ENCODE measurements at regions not wholly inside any gene's neighbourhood (a gene's known extent, or its start where the extent isn't known, plus 50 kb on each side); places are given as distances from the start of the nearest gene placed in this dataset.
"Not testable (repeated sequence)": the region's sequence is repeated elsewhere in the genome, so short reads cannot be mapped to it uniquely, and the experiment has no call there.

DNA sequence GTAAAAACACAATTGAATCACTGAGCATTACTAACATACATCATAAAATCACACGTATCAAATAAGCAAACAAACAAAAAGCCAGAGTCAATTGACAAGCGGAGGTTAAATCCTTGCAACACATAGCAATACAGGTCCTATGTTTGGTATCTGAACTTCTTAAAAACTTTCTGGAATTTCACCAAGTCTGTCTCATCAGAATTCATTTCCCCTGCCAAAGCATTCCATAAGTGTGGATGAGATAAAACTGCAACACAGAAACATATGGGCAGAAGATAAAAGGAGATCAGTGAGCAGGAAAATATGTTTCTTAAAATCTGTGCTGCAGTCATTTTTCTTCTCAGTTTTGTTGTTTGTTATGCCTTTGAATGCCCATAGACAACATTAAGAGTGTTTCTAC lies 1155.5 kb downstream of the TBL1XR1 start:
- H3K9me2 ChIP-seq (ENCODE audit: insufficient read depth) = no peaks in the 10 kb centered on the region
- 65 to 76% methylated on average over 2 of the region's 2 CpGs for WGBS, 2 experiments (ENCODE audit: low coverage in 1 of 2, low lambda C conversion rate in 2 of 2, missing lambda C conversion rate in 2 of 2)
- H2AFZ ChIP-seq = no peak overlapping the region; the same call in 1 of the 2 replicates
- in situ Hi-C loops (cut with MboI) = no loop called here
- no peaks in the 10 kb centered on the region for H3K79me2 ChIP-seq (ENCODE audit: insufficient read depth)
- H3K27me3 ChIP-seq (replicated peaks; ENCODE audit: insufficient read depth) = no peaks in the 10 kb centered on the region
- no peaks in the 10 kb centered on the region for H3F3A ChIP-seq (ENCODE audit: insufficient read depth)
- no peak overlapping the region for H3K4me3 ChIP-seq
- peaks cover 11% of the 10 kb centered on the region for H3K4me1 ChIP-seq (ENCODE audit: insufficient read depth)
- H3K4me2 ChIP-seq (ENCODE audit: unreplicated experiment) = peak overlapping the region; percentile 27
- no peak overlapping the region for H3K27ac ChIP-seq
- H3K36me3 ChIP-seq (ENCODE audit: low read depth) = no peaks in the 10 kb centered on the region
- H3K9me3 ChIP-seq (ENCODE audit: low read depth) = no peaks in the 10 kb centered on the region
- H3K9ac ChIP-seq = no peak overlapping the region
- TF ChIP-seq EZH2phosphoT487 (IDR thresholded peaks at IDR 0.05; ENCODE audit: insufficient read depth, low read depth) (no peak), EZH2 (IDR thresholded peaks at IDR 0.05; ENCODE audit: insufficient read depth, poor library complexity, severe bottlenecking) (no peak)
- peak; percentile 43 for DNase-seq
- H4K20me1 ChIP-seq (ENCODE audit: insufficient read depth) = no peaks in the 10 kb centered on the region

- DNase-seq = no peak
- Histone ChIP-seq H3K79me2 (ENCODE audit: insufficient read depth) (no peaks in the 10 kb centered on the region), H3F3A (ENCODE audit: insufficient read depth) (no peaks in the 10 kb centered on the region), H3K27me3 (replicated peaks; ENCODE audit: insufficient read depth) (no peaks in the 10 kb centered on the region), H2AFZ (no peak overlapping the region), H3K36me3 (ENCODE audit: low read depth) (no peaks in the 10 kb centered on the region), H3K27ac (no peak overlapping the region), H3K9me3 (ENCODE audit: low read depth) (no peaks in the 10 kb centered on the region), H3K4me2 (ENCODE audit: unreplicated experiment) (no peak overlapping the region), H3K4me1 (ENCODE audit: insufficient read depth) (peaks cover 11% of the 10 kb centered on the region), H3K4me3 (no peak overlapping the region), H3K9ac (no peak overlapping the region), H4K20me1 (ENCODE audit: insufficient read depth) (no peaks in the 10 kb centered on the region), H3K9me2 (ENCODE audit: insufficient read depth) (no peaks in the 10 kb centered on the region)
- no peak for TF ChIP-seq EZH2phosphoT487 (IDR thresholded peaks at IDR 0.05; ENCODE audit: insufficient read depth, low read depth)
- no peak for TF ChIP-seq EZH2 (IDR thresholded peaks at IDR 0.05; ENCODE audit: insufficient read depth, poor library complexity, severe bottlenecking)
- in situ Hi-C loops (cut with MboI) = no loop called here
- 92 to 93% methylated on average over 4 of the region's 4 CpGs for WGBS, 2 experiments (ENCODE audit: low coverage in 1 of 2, low lambda C conversion rate in 2 of 2, missing lambda C conversion rate in 2 of 2)
These were observed 1156.1 kb downstream of the TBL1XR1 start for GRCh38 chr3:176041185-176041584.

GRCh38 chr3:176037636-176038035 lies 1159.6 kb downstream of the TBL1XR1 start:
- no peak overlapping the region for H3K27ac ChIP-seq
- 5 to 12% methylated on average over 1 of the region's 1 CpG for WGBS, 2 experiments (ENCODE audit: low coverage in 1 of 2, low lambda C conversion rate in 2 of 2, missing lambda C conversion rate in 2 of 2)
- H3K9me3 ChIP-seq (ENCODE audit: low read depth) = no peaks in the 10 kb centered on the region
- H3K79me2 ChIP-seq (ENCODE audit: insufficient read depth) = no peaks in the 10 kb centered on the region
- H3K36me3 ChIP-seq (ENCODE audit: low read depth) = no peaks in the 10 kb centered on the region
- no peaks in the 10 kb centered on the region for H3F3A ChIP-seq (ENCODE audit: insufficient read depth)
- TF ChIP-seq EZH2phosphoT487 (IDR thresholded peaks at IDR 0.05; ENCODE audit: insufficient read depth, low read depth) = no peak
- TF ChIP-seq EZH2 (IDR thresholded peaks at IDR 0.05; ENCODE audit: insufficient read depth, poor library complexity, severe bottlenecking) = no peak
- H3K9me2 ChIP-seq (ENCODE audit: insufficient read depth) = no peaks in the 10 kb centered on the region
- H3K4me3 ChIP-seq = no peak overlapping the region
- no peak overlapping the region for H3K4me2 ChIP-seq (ENCODE audit: unreplicated experiment)
- H3K4me1 ChIP-seq (ENCODE audit: insufficient read depth) = peaks cover 11% of the 10 kb centered on the region
- DNase-seq = peak; percentile 5
- no peak overlapping the region for H2AFZ ChIP-seq
- H3K27me3 ChIP-seq (replicated peaks; ENCODE audit: insufficient read depth) = no peaks in the 10 kb centered on the region
- no peaks in the 10 kb centered on the region for H4K20me1 ChIP-seq (ENCODE audit: insufficient read depth)
- in situ Hi-C loops (cut with MboI) = no loop called here
- no peak overlapping the region for H3K9ac ChIP-seq

- 69 to 72% methylated on average over 4 of the region's 4 CpGs for WGBS, 2 experiments (ENCODE audit: low coverage in 1 of 2, low lambda C conversion rate in 2 of 2, missing lambda C conversion rate in 2 of 2)
- peak; percentile 4 for DNase-seq
- no peak overlapping the region for H3K4me2 ChIP-seq (ENCODE audit: unreplicated experiment)
These were observed 1165.2 kb downstream of the TBL1XR1 start for GRCh38 chr3:176032043-176032442.

DNA sequence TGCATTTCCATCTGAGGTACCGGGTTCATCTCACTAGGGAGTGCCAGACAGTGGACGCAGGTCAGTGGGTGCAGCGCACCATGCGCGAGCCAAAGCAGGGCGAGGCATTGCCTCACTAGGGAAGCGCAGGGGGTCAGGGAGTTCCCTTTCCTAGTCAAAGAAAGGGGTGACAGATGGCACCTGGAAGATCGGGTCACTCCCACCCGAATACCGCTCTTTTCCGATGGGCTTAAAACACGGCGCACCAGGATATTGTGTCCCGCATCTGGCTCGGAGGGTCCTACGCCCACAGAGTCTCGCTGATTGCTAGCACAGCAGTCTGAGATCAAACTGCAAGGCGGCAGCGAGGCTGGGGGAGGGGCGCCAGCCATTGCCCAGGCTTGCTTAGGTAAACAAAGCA lies 1157.1 kb downstream of the NAALADL2 start:
- H3K4me3 ChIP-seq; DNase-seq; H3K9ac ChIP-seq; H3K79me2 ChIP-seq (ENCODE audit: insufficient read depth); H4K20me1 ChIP-seq (ENCODE audit: insufficient read depth); H3K27ac ChIP-seq; H3F3A ChIP-seq (ENCODE audit: insufficient read depth); H3K27me3 ChIP-seq (replicated peaks; ENCODE audit: insufficient read depth); H3K4me2 ChIP-seq (ENCODE audit: unreplicated experiment); in situ Hi-C loops (cut with MboI); H3K9me2 ChIP-seq (ENCODE audit: insufficient read depth); H3K4me1 ChIP-seq (ENCODE audit: insufficient read depth); H3K36me3 ChIP-seq (ENCODE audit: low read depth); H3K9me3 ChIP-seq (ENCODE audit: low read depth); H2AFZ ChIP-seq: not testable (repeated sequence)
- 86 to 88% methylated on average over 20 of the region's 20 CpGs for WGBS, 2 experiments (ENCODE audit: low coverage in 1 of 2, low lambda C conversion rate in 2 of 2, missing lambda C conversion rate in 2 of 2)

More at GRCh38 chr3:176032043-176032442, 1165.2 kb downstream of the TBL1XR1 start:
- H3K4me1 ChIP-seq (ENCODE audit: insufficient read depth) = no peaks in the 10 kb centered on the region
- no peaks in the 10 kb centered on the region for H3F3A ChIP-seq (ENCODE audit: insufficient read depth)
- TF ChIP-seq EZH2phosphoT487 (IDR thresholded peaks at IDR 0.05; ENCODE audit: insufficient read depth, low read depth) = no peak
- TF ChIP-seq EZH2 (IDR thresholded peaks at IDR 0.05; ENCODE audit: insufficient read depth, poor library complexity, severe bottlenecking) = no peak
- H3K27ac ChIP-seq = no peak overlapping the region
- no peaks in the 10 kb centered on the region for H3K27me3 ChIP-seq (replicated peaks; ENCODE audit: insufficient read depth)
- no peaks in the 10 kb centered on the region for H3K9me2 ChIP-seq (ENCODE audit: insufficient read depth)
- H3K4me3 ChIP-seq = no peak overlapping the region
- H4K20me1 ChIP-seq (ENCODE audit: insufficient read depth) = no peaks in the 10 kb centered on the region
- no peaks in the 10 kb centered on the region for H3K36me3 ChIP-seq (ENCODE audit: low read depth)
- no peak overlapping the region for H3K9ac ChIP-seq
- H3K9me3 ChIP-seq (ENCODE audit: low read depth) = no peaks in the 10 kb centered on the region
- no peaks in the 10 kb centered on the region for H3K79me2 ChIP-seq (ENCODE audit: insufficient read depth)
- in situ Hi-C loops (cut with MboI) = no loop called here
- H2AFZ ChIP-seq = no peak overlapping the region

- H3K27ac ChIP-seq; in situ Hi-C loops (cut with MboI); H4K20me1 ChIP-seq (ENCODE audit: insufficient read depth); H3K9me3 ChIP-seq (ENCODE audit: low read depth); H3K9me2 ChIP-seq (ENCODE audit: insufficient read depth); H2AFZ ChIP-seq; H3F3A ChIP-seq (ENCODE audit: insufficient read depth); H3K4me3 ChIP-seq; H3K4me2 ChIP-seq (ENCODE audit: unreplicated experiment); H3K36me3 ChIP-seq (ENCODE audit: low read depth); DNase-seq; H3K4me1 ChIP-seq (ENCODE audit: insufficient read depth); H3K79me2 ChIP-seq (ENCODE audit: insufficient read depth); H3K27me3 ChIP-seq (replicated peaks; ENCODE audit: insufficient read depth); H3K9ac ChIP-seq: not testable (repeated sequence)
- 72 to 74% methylated on average over 5 of the region's 5 CpGs for WGBS, 2 experiments (ENCODE audit: low coverage in 1 of 2, low lambda C conversion rate in 2 of 2, missing lambda C conversion rate in 2 of 2)
These were observed 1156.1 kb downstream of the NAALADL2 start for GRCh38 chr3:176015228-176015627.
